ENCODE measurements at regions not wholly inside any gene's neighbourhood (a gene's known extent, or its start where the extent isn't known, plus 50 kb on each side); places are given as distances from the start of the nearest gene placed in this dataset.

DNA sequence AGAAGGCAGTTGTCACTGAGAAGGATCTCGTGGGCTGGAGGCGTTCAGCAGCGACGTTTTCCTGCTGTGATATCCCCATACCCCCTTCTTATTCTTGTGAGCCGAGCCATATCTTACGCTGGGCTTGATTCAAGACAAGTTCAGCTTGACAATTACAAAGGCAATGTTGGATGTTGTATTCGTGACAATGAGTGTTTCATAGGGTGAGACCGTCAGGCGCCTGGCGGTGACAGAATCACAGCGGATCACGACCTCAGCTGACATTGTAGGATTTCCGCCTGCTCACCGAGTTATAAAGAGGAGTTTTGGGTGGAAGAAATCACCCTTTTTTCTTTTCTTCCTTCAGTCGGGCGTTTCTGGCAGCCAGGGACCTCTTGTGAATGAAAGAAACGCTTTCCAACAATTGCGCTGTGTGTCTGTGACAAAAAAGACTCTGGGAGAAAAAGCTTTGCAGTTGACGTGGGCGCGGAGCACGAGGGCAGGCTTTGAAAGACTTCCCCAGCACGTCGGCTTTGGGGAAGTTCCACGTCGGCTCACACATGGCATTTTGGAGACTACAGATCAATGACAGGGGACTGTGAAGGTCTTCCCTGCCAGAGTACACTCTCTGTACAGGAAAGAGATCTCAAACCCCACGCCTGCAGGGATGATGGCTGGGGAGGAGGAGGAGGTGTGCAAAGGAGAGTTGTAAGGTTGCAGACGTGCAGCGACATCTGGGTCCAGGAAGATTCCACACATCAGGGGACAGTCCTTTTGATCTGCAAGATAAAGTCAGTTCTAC is 135.4 kb downstream of the CRLF2 start:
- Histone ChIP-seq H2BK20ac (ENCODE audit: low read depth, low read length) (no peak overlapping the region), H2AK9ac (replicated peaks; ENCODE audit: low read depth, low read length, poor library complexity) (no peak overlapping the region), H2AK5ac (ENCODE audit: low read depth, low read length) (no peak overlapping the region), H2BK15ac (ENCODE audit: low read depth, low read length) (no peak overlapping the region), H3K9me1 (ENCODE audit: insufficient read depth, low read length) (no peaks in the 10 kb centered on the region), H3K14ac (replicated peaks; ENCODE audit: low read depth, low read length) (no peak overlapping the region), H3K4me2 (ENCODE audit: low read depth, low read length) (no peak overlapping the region), H3K56ac (ENCODE audit: extremely low read depth, insufficient read depth, low read length) (no peak overlapping the region), H3K27me3 (ENCODE audit: control insufficient read depth, insufficient read depth, low read length) (no peaks in the 10 kb centered on the region), H3K4me3 (ENCODE audit: insufficient read depth, low read depth, low read length) (no peak overlapping the region), H3K4ac (ENCODE audit: low read depth, low read length) (no peak overlapping the region), H2BK120ac (ENCODE audit: low read depth, low read length) (no peak overlapping the region), H3K27ac (ENCODE audit: insufficient read depth, low read length) (no peak overlapping the region), H2BK5ac (ENCODE audit: low read depth, low read length, poor library complexity, severe bottlenecking) (no peak overlapping the region), H2AFZ (replicated peaks; ENCODE audit: low read length, poor library complexity) (no peak overlapping the region), H3K79me1 (ENCODE audit: low read depth in 1 of 2, low read length in 2 of 2) (no peaks in the 10 kb centered on the region), H3K4me1 (ENCODE audit: control insufficient read depth, insufficient read depth, low read length) (no peaks in the 10 kb centered on the region), H3K9ac (ENCODE audit: low read depth, low read length) (no peak overlapping the region), H3K9me3 (ENCODE audit: control insufficient read depth, insufficient read depth, low read length) (peaks cover 11% of the 10 kb centered on the region), H4K8ac (ENCODE audit: low read depth in 2 of 2, low read length in 2 of 2) (no peak overlapping the region), H3K18ac (ENCODE audit: low read depth, low read length) (no peak overlapping the region), H4K5ac (ENCODE audit: low read depth, low read length) (no peak overlapping the region), H3K36me3 (ENCODE audit: control insufficient read depth, insufficient read depth, low read length) (no peaks in the 10 kb centered on the region), H4K91ac (ENCODE audit: insufficient read depth, low read depth, low read length) (no peak overlapping the region), H4K20me1 (ENCODE audit: insufficient read depth, low read length) (no peaks in the 10 kb centered on the region), H3K23ac (ENCODE audit: low read depth, low read length) (no peak overlapping the region)
- ChIA-PET CTCF (no interaction called here), POLR2A (ENCODE audit: unreplicated experiment) (no interaction called here)
- dilution Hi-C loops (cut with HindIII; ENCODE audit: low sequenced_read_pairs, unreplicated experiment) = no loop called here
- TF ChIP-seq CEBPB (IDR thresholded peaks at IDR 0.05; ENCODE audit: low read depth, low read length) (no peak), CHD1 (IDR thresholded peaks at IDR 0.05; ENCODE audit: low read depth, low read length) (no peak), BHLHE40 (IDR thresholded peaks at IDR 0.05; ENCODE audit: low read depth, low read length) (no peak), NFE2L2 (IDR thresholded peaks at IDR 0.05; ENCODE audit: low read depth, low read length) (no peak), MAZ (IDR thresholded peaks at IDR 0.05; ENCODE audit: borderline replicate concordance, low read depth, low read length) (no peak), MAFK (IDR thresholded peaks at IDR 0.05; ENCODE audit: low read depth, low read length) (no peak), FOS (IDR thresholded peaks at IDR 0.05; ENCODE audit: low read depth, low read length) (no peak), SMC3 (IDR thresholded peaks at IDR 0.05; ENCODE audit: low read depth, low read length) (no peak), RFX5 (IDR thresholded peaks at IDR 0.05; ENCODE audit: low read depth, low read length) (no peak), MXI1 (IDR thresholded peaks at IDR 0.05; ENCODE audit: borderline replicate concordance, low read depth, low read length) (no peak), POLR2A (IDR thresholded peaks at IDR 0.05; ENCODE audit: low read depth, low read length) (no peak), RAD21 (IDR thresholded peaks at IDR 0.05; ENCODE audit: low read length) (no peak), RCOR1 (IDR thresholded peaks at IDR 0.05; ENCODE audit: insufficient replicate concordance, low read length) (no peak)
- TF ChIP-seq, protein P1, sequence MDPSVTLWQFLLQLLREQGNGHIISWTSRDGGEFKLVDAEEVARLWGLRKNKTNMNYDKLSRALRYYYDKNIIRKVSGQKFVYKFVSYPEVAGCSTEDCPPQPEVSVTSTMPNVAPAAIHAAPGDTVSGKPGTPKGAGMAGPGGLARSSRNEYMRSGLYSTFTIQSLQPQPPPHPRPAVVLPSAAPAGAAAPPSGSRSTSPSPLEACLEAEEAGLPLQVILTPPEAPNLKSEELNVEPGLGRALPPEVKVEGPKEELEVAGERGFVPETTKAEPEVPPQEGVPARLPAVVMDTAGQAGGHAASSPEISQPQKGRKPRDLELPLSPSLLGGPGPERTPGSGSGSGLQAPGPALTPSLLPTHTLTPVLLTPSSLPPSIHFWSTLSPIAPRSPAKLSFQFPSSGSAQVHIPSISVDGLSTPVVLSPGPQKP (IDR thresholded peaks at IDR 0.05; ENCODE audit: borderline replicate concordance, low read depth, low read length) = no peak
- TF ChIP-seq, protein P2, sequence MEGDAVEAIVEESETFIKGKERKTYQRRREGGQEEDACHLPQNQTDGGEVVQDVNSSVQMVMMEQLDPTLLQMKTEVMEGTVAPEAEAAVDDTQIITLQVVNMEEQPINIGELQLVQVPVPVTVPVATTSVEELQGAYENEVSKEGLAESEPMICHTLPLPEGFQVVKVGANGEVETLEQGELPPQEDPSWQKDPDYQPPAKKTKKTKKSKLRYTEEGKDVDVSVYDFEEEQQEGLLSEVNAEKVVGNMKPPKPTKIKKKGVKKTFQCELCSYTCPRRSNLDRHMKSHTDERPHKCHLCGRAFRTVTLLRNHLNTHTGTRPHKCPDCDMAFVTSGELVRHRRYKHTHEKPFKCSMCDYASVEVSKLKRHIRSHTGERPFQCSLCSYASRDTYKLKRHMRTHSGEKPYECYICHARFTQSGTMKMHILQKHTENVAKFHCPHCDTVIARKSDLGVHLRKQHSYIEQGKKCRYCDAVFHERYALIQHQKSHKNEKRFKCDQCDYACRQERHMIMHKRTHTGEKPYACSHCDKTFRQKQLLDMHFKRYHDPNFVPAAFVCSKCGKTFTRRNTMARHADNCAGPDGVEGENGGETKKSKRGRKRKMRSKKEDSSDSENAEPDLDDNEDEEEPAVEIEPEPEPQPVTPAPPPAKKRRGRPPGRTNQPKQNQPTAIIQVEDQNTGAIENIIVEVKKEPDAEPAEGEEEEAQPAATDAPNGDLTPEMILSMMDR (conservative IDR thresholded peaks at IDR 0.05; ENCODE audit: low read depth, low read length) = no peak
- intact Hi-C loops (cut with micrococcal nuclease) = no loop called here
- BruUV-seq (replicated peaks) = no TSS peak
- WGBS, 2 experiments (ENCODE audit: extremely low coverage in 2 of 2, insufficient read length in 1 of 2) = 66% methylated on average over 4 of the region's 29 CpGs; no CpG with 5 or more reads in 1 of the 2 experiments
- in situ Hi-C loops (cut with MboI; ENCODE audit: low sequenced_read_pairs) = no loop called here
- ATAC-seq (ENCODE audit: low read depth) (no peak), DNase-seq (no peak)
